ENCODE measurements at regions not wholly inside any gene's neighbourhood (a gene's known extent, or its start where the extent isn't known, plus 50 kb on each side); places are given as distances from the start of the nearest gene placed in this dataset.

- Histone ChIP-seq H3K9ac (ENCODE audit: insufficient read depth, low read depth, low read length) (no peak overlapping the region), H4K20me1 (ENCODE audit: insufficient read depth, low read length) (no peaks in the 10 kb centered on the region), H3K4me1 (ENCODE audit: insufficient read depth, low read length) (no peaks in the 10 kb centered on the region), H3K4me2 (ENCODE audit: low read depth, low read length) (no peak overlapping the region), H3K9me3 (ENCODE audit: low read length) (no peaks in the 10 kb centered on the region), H3K79me2 (ENCODE audit: insufficient read depth, low read length) (no peaks in the 10 kb centered on the region), H3K27ac (ENCODE audit: extremely low read length, insufficient read depth, low read length) (no peak overlapping the region), H2AFZ (ENCODE audit: low read length) (no peak overlapping the region), H3K4me3 (replicated peaks in 1 of 3; ENCODE audit: insufficient read depth in 1 of 3, low read depth in 2 of 3, low read length in 3 of 3) (no peak overlapping the region), H3K36me3 (replicated peaks in 1 of 2; ENCODE audit: control insufficient read depth in 1 of 2, insufficient read depth in 2 of 2, low read length in 2 of 2) (no peaks in the 10 kb centered on the region), H3K27me3 (ENCODE audit: control insufficient read depth in 1 of 2, insufficient read depth in 2 of 2, low read length in 2 of 2) (no peaks in the 10 kb centered on the region)
- POLR2A ChIA-PET: no interaction called here
- 1% methylated on average over 3 of the region's 3 CpGs for WGBS (ENCODE audit: low lambda C conversion rate)
- in situ Hi-C loops (cut with HindIII; ENCODE audit: extremely low pct_ligation_motif_present, low pct_unique_long_range_greater_than_20kb) (no loop called here), intact Hi-C loops (cut with micrococcal nuclease; ENCODE audit: unreplicated experiment) (no loop called here)
- CTCF ChIA-PET (ENCODE audit: low intra/inter-chr PET ratio, low total read pairs): no interaction called here
- FAIRE-seq (no peak), DNase-seq (ENCODE audit: low spot score) (no peak), ATAC-seq (no peak)
- TF ChIP-seq SALL1 (CRISPR knock-in tag; IDR thresholded peaks at IDR 0.05): no peak
- TF ChIP-seq, protein P1, sequence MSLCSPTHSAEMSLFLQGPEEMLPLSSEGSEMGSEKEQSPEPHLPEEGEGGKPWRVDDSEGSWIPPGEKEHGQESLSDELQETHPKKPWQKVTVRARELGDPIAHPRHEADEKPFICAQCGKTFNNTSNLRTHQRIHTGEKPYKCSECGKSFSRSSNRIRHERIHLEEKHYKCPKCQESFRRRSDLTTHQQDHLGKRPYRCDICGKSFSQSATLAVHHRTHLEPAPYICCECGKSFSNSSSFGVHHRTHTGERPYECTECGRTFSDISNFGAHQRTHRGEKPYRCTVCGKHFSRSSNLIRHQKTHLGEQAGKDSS (CRISPR knock-in tag; IDR thresholded peaks at IDR 0.05; ENCODE audit: borderline replicate concordance, low read depth): no peak
- TF ChIP-seq NFKBIZ (CRISPR knock-in tag; IDR thresholded peaks at IDR 0.05): no peak
- TF ChIP-seq TEF (CRISPR knock-in tag; IDR thresholded peaks at IDR 0.05): no peak
- TF ChIP-seq ZNF296 (CRISPR knock-in tag; conservative IDR thresholded peaks at IDR 0.05): no peak
- no peak for TF ChIP-seq ZNF543 (CRISPR knock-in tag; IDR thresholded peaks at IDR 0.05)
- TF ChIP-seq, protein P2, sequence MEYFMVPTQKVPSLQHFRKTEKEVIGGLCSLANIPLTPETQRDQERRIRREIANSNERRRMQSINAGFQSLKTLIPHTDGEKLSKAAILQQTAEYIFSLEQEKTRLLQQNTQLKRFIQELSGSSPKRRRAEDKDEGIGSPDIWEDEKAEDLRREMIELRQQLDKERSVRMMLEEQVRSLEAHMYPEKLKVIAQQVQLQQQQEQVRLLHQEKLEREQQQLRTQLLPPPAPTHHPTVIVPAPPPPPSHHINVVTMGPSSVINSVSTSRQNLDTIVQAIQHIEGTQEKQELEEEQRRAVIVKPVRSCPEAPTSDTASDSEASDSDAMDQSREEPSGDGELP (IDR thresholded peaks at IDR 0.05; ENCODE audit: borderline replicate concordance, low read depth): no peak
- TF ChIP-seq HNRNPH1 (optimal IDR thresholded peaks at IDR 0.05; ENCODE audit: low read depth, low read length): no peak
- no peak for TF ChIP-seq CREB1 (IDR thresholded peaks at IDR 0.05)
- no peak for TF ChIP-seq CREB1 (CRISPR knock-in tag; IDR thresholded peaks at IDR 0.05)
- no peak for TF ChIP-seq ZNF225 (CRISPR knock-in tag; IDR thresholded peaks at IDR 0.05)
- no peak for TF ChIP-seq CC2D1A (CRISPR knock-in tag; IDR thresholded peaks at IDR 0.05)
- no peak for TF ChIP-seq ZNF557 (CRISPR knock-in tag; IDR thresholded peaks at IDR 0.05)
- no peak for TF ChIP-seq ZNF20 (CRISPR knock-in tag; IDR thresholded peaks at IDR 0.05)
- no TSS peak for BruUV-seq (replicated peaks)
Observed at GRCh38 chr3:166556955-166557354, 719.7 kb upstream of the BCHE start.

Measured in HepG2 (cell line).